A549 (cell line): ENCODE measurements at regions not wholly inside any gene's neighbourhood (a gene's known extent, or its start where the extent isn't known, plus 50 kb on each side); places are given as distances from the start of the nearest gene placed in this dataset.

Experiments
- ATAC-seq, 2 experiments: fragments of 200-7000 bp in 1 of 2; fragments of >200 bp in 1 of 2; cut with Nextera tagmentation in 1 of 2; cut with Tn5 transposase in 1 of 2; 3 replicates each; pipeline versions ENCODE4 v1.8.0 to v1.9.1; 2018 to 2020; ENCODE audit warnings: mild to moderate bottlenecking in 1 of 2, moderate library complexity in 1 of 2
- CTCF ChIA-PET: fragments of 300-600 bp; sonication (Branson Sonifier 250); formaldehyde crosslinking; extraction: SDS; loops from one replicate; lab custom pipeline; 2021; ENCODE audit warnings: antibody characterized with exemption, inconsistent platforms; lab: Yijun Ruan, JAX
- POLR2A ChIA-PET: fragments of 350-600 bp; formaldehyde crosslinking; extraction: SDS; loops from one replicate; lab custom pipeline; 2021; ENCODE audit warnings: antibody characterized with exemption, inconsistent platforms; lab: Yijun Ruan, JAX
- DNase-seq, 2 experiments: peaks; one replicate each; pipeline versions ENCODE4 v3.0.0 to v3.0.0-alpha.2; 2011 to 2016; ENCODE audit warnings: low read depth in 1 of 2, low spot score in 1 of 2
- FAIRE-seq: peaks from 2 replicates; lab custom pipeline; 2011; peaks lifted over from hg19 to GRCh38; lab: Jason Lieb, UNC
- H3K27ac ChIP-seq, 2 experiments: fragments of >200 bp; sonication (Bioruptor Twin); formaldehyde crosslinking; 3 replicates each; pipeline ENCODE4 v1.5.1; 2016 to 2017
- H3K4me1 ChIP-seq: fragments of >200 bp; sonication (Bioruptor Twin); formaldehyde crosslinking; 3 replicates; pipeline ENCODE4 v1.6.1; 2016
- H3K4me2 ChIP-seq: fragments of >200 bp; sonication (Bioruptor Twin); formaldehyde crosslinking; 3 replicates; pipeline ENCODE4 v1.6.1; 2016
- H3K4me3 ChIP-seq: fragments of >200 bp; sonication (Bioruptor Twin); formaldehyde crosslinking; 3 replicates; pipeline ENCODE4 v1.5.1; 2016
- H3K9me3 ChIP-seq: fragments of >200 bp; sonication (Bioruptor Twin); formaldehyde crosslinking; 3 replicates; pipeline ENCODE4 v1.6.1; 2016
- ATOH8 ChIP-seq: fragments of 250-450 bp; sonication (Bioruptor Pico); IDR thresholded peaks from 2 replicates; pipeline ENCODE4 v1.5.0; 2020; ENCODE audit warnings: low read depth, mild to moderate bottlenecking, moderate library complexity
- CBX2 ChIP-seq: fragments of 200-600 bp; sonication (generic); IDR thresholded peaks from 2 replicates; pipeline ENCODE4 v1.6.1; 2016; ENCODE audit warnings: low read depth, mild to moderate bottlenecking, borderline replicate concordance
- CEBPB ChIP-seq, 2 experiments: fragments of >200 bp in 1 of 2; sonication (Bioruptor Twin) in 1 of 2; formaldehyde crosslinking in 1 of 2; IDR thresholded peaks; 2 replicates each; pipeline ENCODE4 v1.6.1; 2012 to 2016
- CHD2 ChIP-seq: fragments of 150-350 bp; IDR thresholded peaks from 2 replicates; pipeline ENCODE4 v1.6.1; 2014; ENCODE audit warnings: low read length; ENCODE audit not compliant: partially characterized antibody
- CHD4 ChIP-seq: fragments of 200-600 bp; sonication (generic); IDR thresholded peaks from 2 replicates; pipeline ENCODE4 v1.6.1; 2016; ENCODE audit warnings: antibody characterized with exemption, mild to moderate bottlenecking, borderline replicate concordance
- CTCF ChIP-seq: fragments of >200 bp; sonication (Bioruptor Twin); formaldehyde crosslinking; IDR thresholded peaks from 3 replicates; pipeline ENCODE4 v1.5.1; 2016
- EHMT2 ChIP-seq: fragments of 200-600 bp; sonication (generic); IDR thresholded peaks from 2 replicates; pipeline ENCODE4 v1.6.1; 2016; ENCODE audit warnings: antibody characterized with exemption, low read depth, mild to moderate bottlenecking, moderate library complexity
- FOSL2 ChIP-seq, 2 experiments: fragments of 450-650 bp in 1 of 2; fragments of >200 bp in 1 of 2; sonication (Bioruptor Twin) in 1 of 2; formaldehyde crosslinking; IDR thresholded peaks; 2 replicates each; pipeline versions ENCODE4 v1.5.0 to v1.6.1; 2016 to 2020; ENCODE audit warnings: mild to moderate bottlenecking in 1 of 2, moderate library complexity in 1 of 2
- GATA3 ChIP-seq: IDR thresholded peaks from 2 replicates; pipeline ENCODE4 v1.6.1; 2012; ENCODE audit warnings: borderline replicate concordance
- HEYL ChIP-seq: fragments of 250-450 bp; sonication (Bioruptor Pico); IDR thresholded peaks from 2 replicates; pipeline ENCODE4 v1.8.0; 2021; ENCODE audit warnings: mild to moderate bottlenecking, moderate library complexity
- JUNB ChIP-seq: fragments of >200 bp; sonication (Bioruptor Twin); formaldehyde crosslinking; IDR thresholded peaks from 2 replicates; pipeline ENCODE4 v1.6.1; 2016
- MAFK ChIP-seq: fragments of 450-650 bp; IDR thresholded peaks from 2 replicates; pipeline ENCODE4 v1.6.1; 2014; ENCODE audit not compliant: partially characterized antibody
- MAZ ChIP-seq: fragments of 150-350 bp; IDR thresholded peaks from 2 replicates; pipeline ENCODE4 v1.6.1; 2014; ENCODE audit warnings: antibody characterized with exemption, low read depth, low read length, borderline replicate concordance
- MYC ChIP-seq: IDR thresholded peaks from 2 replicates; pipeline ENCODE4 v1.6.1; 2012; ENCODE audit warnings: mild to moderate bottlenecking, inconsistent platforms, low read length, improper control_type of control experiment, borderline replicate concordance
- NPAS2 ChIP-seq: fragments of 250-450 bp; sonication (Bioruptor Pico); IDR thresholded peaks from 2 replicates; pipeline ENCODE4 v1.8.0; 2022; ENCODE audit warnings: mild to moderate bottlenecking, moderate library complexity, borderline replicate concordance
- RAD21 ChIP-seq, 2 experiments: fragments of >200 bp in 1 of 2; sonication (Bioruptor Twin) in 1 of 2; formaldehyde crosslinking in 1 of 2; IDR thresholded peaks in 1 of 2; conservative IDR thresholded peaks in 1 of 2; 2 replicates in 1 of 2; 3 replicates in 1 of 2; pipeline ENCODE4 v1.6.1; 2012 to 2018; ENCODE audit warnings: inconsistent platforms in 1 of 2
- REST ChIP-seq: fragments of 200-600 bp; sonication (generic); IDR thresholded peaks from 2 replicates; pipeline ENCODE4 v1.6.1; 2016; ENCODE audit warnings: antibody characterized with exemption, mild to moderate bottlenecking, moderate library complexity
- RNF2 ChIP-seq: fragments of 200-600 bp; sonication (generic); IDR thresholded peaks from 2 replicates; pipeline ENCODE4 v1.6.1; 2016; ENCODE audit warnings: low read depth, mild to moderate bottlenecking, antibody characterized with exemption, moderate library complexity, borderline replicate concordance
- SMC3 ChIP-seq: fragments of >200 bp; sonication (Bioruptor Twin); formaldehyde crosslinking; IDR thresholded peaks from 3 replicates; pipeline ENCODE4 v1.6.1; 2018; ENCODE audit warnings: inconsistent platforms
- TFCP2L1 ChIP-seq: fragments of 250-450 bp; sonication (Bioruptor Pico); IDR thresholded peaks from 2 replicates; pipeline ENCODE4 v1.5.0; 2021; ENCODE audit warnings: mild to moderate bottlenecking
- ZNF302 ChIP-seq: fragments of 250-450 bp; sonication (Bioruptor Pico); IDR thresholded peaks from 2 replicates; pipeline ENCODE4 v1.9.0; 2021; ENCODE audit warnings: inconsistent platforms, mild to moderate bottlenecking, moderate library complexity
- WGBS: methylation state at CpG from one replicate; pipeline ENCODE4 v1.1.6; 2017; ENCODE audit errors: missing lambda C conversion rate; 5-methylcytosine and 5-hydroxymethylcytosine counted together
- TF ChIP-seq, protein P1 (sequence below): fragments of 250-450 bp; sonication (Bioruptor Pico); IDR thresholded peaks from 2 replicates; pipeline ENCODE4 v1.5.0; 2021; ENCODE audit warnings: mild to moderate bottlenecking, moderate library complexity, borderline replicate concordance

DNA sequence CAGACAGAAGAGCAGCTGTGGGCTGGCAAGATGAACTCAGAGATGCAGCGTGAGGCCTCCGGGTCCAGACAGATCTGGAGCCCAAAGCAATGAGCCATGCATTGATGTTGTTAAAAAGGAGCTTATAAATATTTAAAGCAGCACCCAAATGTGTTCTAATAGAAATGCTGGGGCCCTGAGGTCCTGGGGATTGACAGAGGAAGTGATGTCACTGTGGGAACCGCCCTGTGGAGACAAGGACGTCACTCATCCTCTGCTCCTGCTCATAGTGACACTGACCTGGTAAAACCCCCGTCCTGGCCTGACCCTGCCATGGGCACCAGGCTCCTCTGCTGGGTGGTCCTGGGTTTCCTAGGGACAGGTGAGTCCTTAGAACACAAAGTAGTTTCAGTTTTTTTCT, 197.0 kb upstream of the PRSS58 start:
- FAIRE-seq (no peak), DNase-seq (no peak), ATAC-seq (no peak)
- H3K4me2 ChIP-seq: no peak overlapping the region
- no peak overlapping the region for H3K4me3 ChIP-seq
- no peaks in the 10 kb centered on the region for H3K9me3 ChIP-seq
- no peak overlapping the region for H3K27ac ChIP-seq
- no peaks in the 10 kb centered on the region for H3K4me1 ChIP-seq
- ChIA-PET POLR2A (no interaction called here), CTCF (interaction anchor here (1.0 kb wide), 1 partner anchor 9 kb away, joined by 3 read pairs; no protein-coding TSS in a partner anchor)
- TF ChIP-seq ATOH8 (CRISPR knock-in tag) (no peak), EHMT2 (no peak), CTCF (no peak), RNF2 (no peak), CBX2 (no peak), CEBPB (IDR thresholded peaks at IDR 0.05) (no peak)
- 35% methylated on average over 5 of the region's 5 CpGs for WGBS

DNA sequence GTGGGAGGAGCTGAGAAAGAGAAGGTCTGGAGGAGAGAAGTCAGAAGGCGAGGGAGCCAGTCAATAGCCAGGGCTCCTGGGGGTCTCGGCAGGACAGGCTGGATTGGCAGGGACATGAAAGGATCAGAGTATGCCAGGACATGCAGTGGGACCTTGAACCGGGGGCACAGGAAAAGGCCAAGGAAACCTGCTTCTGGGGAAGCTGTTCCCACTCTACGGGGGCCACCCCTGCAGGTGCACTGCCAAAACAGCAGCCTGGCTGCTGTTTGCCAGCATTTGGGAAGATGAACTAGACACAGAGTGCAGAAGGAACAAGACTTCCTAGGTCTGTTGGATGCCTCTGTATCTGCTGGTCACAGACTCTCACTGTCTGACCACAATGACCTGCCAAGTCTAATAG, 194.9 kb upstream of the PRSS58 start:
- CTCF ChIA-PET: interaction anchor here (1.8 kb wide), 1 partner anchor 9 kb away, joined by 5 read pairs; no protein-coding TSS in a partner anchor
- Histone ChIP-seq H3K4me1 (no peaks in the 10 kb centered on the region), H3K4me3 (no peak overlapping the region), H3K9me3 (no peaks in the 10 kb centered on the region), H3K27ac (no peak overlapping the region)
- DNase-seq: no peak
- WGBS: 3% methylated on average over 4 of the region's 4 CpGs
- TF ChIP-seq ZNF302 (CRISPR knock-in tag): no peak
- TF ChIP-seq, protein P1, sequence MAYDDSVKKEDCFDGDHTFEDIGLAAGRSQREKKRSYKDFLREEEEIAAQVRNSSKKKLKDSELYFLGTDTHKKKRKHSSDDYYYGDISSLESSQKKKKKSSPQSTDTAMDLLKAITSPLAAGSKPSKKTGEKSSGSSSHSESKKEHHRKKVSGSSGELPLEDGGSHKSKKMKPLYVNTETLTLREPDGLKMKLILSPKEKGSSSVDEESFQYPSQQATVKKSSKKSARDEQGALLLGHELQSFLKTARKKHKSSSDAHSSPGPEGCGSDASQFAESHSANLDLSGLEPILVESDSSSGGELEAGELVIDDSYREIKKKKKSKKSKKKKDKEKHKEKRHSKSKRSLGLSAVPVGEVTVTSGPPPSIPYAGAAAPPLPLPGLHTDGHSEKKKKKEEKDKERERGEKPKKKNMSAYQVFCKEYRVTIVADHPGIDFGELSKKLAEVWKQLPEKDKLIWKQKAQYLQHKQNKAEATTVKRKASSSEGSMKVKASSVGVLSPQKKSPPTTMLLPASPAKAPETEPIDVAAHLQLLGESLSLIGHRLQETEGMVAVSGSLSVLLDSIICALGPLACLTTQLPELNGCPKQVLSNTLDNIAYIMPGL (CRISPR knock-in tag): no peak
- TF ChIP-seq GATA3: no peak
- TF ChIP-seq, all 56 proteins: peak for 0
- no peak overlapping the region for H3K4me2 ChIP-seq
- ATAC-seq: no peak
- FAIRE-seq: no peak
- POLR2A ChIA-PET: no interaction called here

DNA sequence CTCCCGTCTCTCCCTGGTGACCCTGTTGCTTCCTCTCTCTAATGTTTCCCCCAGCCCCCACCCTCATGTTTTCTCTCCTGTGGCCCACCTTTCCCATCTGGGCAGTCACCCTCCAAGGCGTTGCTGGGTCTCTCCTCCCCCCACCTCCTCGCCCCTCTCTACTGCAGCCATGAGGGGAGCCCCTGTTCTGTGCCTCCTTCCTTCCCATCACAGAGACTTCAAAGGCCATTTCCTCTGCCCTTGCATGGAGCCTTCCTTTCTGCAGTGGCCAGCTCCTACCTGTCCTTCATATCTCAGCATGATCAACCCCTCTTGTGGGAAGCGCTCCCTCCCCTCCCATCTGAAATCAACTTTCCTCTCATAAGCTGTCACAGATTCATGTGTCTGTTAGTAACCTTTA, 194.0 kb upstream of the PRSS58 start:
- ATAC-seq (no peak), FAIRE-seq (no peak), DNase-seq (no peak)
- Histone ChIP-seq H3K4me3 (no peak overlapping the region), H3K4me2 (no peak overlapping the region), H3K9me3 (no peaks in the 10 kb centered on the region), H3K27ac (no peak overlapping the region), H3K4me1 (no peaks in the 10 kb centered on the region)
- POLR2A ChIA-PET: no interaction called here
- WGBS: 29% methylated on average over 4 of the region's 4 CpGs
- CTCF ChIA-PET: interaction anchor here (1.8 kb wide), 1 partner anchor 10 kb away, joined by 5 read pairs; no protein-coding TSS in a partner anchor
- TF ChIP-seq NPAS2 (CRISPR knock-in tag) (no peak), TFCP2L1 (no peak), FOSL2 (IDR thresholded peaks at IDR 0.05) (no peak), FOSL2 (CRISPR knock-in tag; IDR thresholded peaks at IDR 0.05) (no peak), HEYL (CRISPR knock-in tag) (no peak), CHD4 (no peak), SMC3 (no peak), REST (no peak), MYC (no peak), RNF2 (no peak), MAZ (no peak), MAFK (no peak), CHD2 (no peak), RAD21 (conservative IDR thresholded peaks at IDR 0.05 in 1 of 2, IDR thresholded peaks at IDR 0.05 in 1 of 2) (no peak), JUNB (no peak), CBX2 (no peak)
